ENCODE measurements at regions not wholly inside any gene's neighbourhood (a gene's known extent, or its start where the extent isn't known, plus 50 kb on each side); places are given as distances from the start of the nearest gene placed in this dataset.

DNA sequence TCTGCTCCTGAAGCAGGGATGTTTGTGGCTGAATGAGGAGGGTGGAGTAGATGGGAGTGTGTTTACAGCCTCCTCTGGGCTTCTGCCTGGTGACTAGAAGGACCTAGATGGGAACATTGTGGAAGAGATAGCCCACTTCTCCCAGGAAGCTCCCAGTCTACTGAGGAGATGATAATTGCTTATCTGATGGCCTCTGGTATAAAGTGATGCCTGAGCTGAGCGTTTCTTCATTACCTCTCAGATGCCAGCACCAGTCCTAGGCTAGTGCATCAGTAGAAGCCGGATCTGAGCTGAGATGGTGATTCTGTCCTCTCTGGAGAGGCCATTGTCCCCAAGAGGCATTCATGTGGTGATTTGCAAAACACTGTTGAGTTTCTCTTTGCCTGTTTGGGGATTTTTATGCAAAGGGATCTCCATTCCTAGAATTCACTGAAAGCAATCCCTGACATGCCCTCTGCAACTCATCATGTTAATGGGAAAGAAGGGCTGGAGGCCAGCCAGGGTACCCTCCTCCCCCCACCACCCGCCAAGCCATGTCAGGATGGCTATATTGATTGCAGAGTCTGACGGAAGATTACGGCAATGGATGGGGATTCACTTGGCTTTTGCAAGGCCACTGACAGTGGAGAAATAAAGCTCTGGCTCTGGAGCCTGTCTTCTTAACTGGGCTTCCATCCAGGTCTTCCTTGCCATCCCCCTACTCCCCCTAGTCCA lies 166.4 kb upstream of the ROPN1 start:
- TF ChIP-seq, protein P1, sequence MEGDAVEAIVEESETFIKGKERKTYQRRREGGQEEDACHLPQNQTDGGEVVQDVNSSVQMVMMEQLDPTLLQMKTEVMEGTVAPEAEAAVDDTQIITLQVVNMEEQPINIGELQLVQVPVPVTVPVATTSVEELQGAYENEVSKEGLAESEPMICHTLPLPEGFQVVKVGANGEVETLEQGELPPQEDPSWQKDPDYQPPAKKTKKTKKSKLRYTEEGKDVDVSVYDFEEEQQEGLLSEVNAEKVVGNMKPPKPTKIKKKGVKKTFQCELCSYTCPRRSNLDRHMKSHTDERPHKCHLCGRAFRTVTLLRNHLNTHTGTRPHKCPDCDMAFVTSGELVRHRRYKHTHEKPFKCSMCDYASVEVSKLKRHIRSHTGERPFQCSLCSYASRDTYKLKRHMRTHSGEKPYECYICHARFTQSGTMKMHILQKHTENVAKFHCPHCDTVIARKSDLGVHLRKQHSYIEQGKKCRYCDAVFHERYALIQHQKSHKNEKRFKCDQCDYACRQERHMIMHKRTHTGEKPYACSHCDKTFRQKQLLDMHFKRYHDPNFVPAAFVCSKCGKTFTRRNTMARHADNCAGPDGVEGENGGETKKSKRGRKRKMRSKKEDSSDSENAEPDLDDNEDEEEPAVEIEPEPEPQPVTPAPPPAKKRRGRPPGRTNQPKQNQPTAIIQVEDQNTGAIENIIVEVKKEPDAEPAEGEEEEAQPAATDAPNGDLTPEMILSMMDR (conservative IDR thresholded peaks at IDR 0.05) = no peak
- TF ChIP-seq ZFX (IDR thresholded peaks at IDR 0.05) = no peak
